ENCODE measurements at regions not wholly inside any gene's neighbourhood (a gene's known extent, or its start where the extent isn't known, plus 50 kb on each side); places are given as distances from the start of the nearest gene placed in this dataset.

DNA sequence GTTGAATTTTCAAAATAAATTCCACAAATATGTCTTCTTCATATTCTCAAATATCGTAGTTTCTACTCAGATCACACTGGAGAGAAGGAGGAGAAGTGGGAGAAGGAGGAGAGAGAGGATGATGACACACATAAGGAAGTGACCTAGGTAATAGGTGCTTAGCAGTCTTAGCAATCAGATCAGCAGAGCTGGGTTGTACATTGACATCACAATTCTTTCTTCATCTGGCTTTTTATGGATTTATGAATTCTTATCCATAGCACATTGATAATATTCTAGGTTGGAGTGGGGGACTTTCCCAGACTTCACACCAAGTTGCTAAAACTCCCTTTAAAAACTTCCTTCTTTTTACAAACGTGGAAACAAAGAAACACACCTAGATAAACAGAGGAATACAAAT is 86.9 kb downstream of the FGF9 start:
- Histone ChIP-seq H3K36me3 (ENCODE audit: insufficient read depth) (no peaks in the 10 kb centered on the region), H3K4me1 (ENCODE audit: insufficient read depth) (peaks cover 10% of the 10 kb centered on the region; the same call in 1 of the 2 replicates), H3K79me2 (replicated peaks; ENCODE audit: insufficient read depth) (no peaks in the 10 kb centered on the region), H3K27me3 (ENCODE audit: insufficient read depth) (no peaks in the 10 kb centered on the region), H3K4me2 (no peak overlapping the region), H4K20me1 (replicated peaks; ENCODE audit: insufficient read depth) (no peaks in the 10 kb centered on the region), H3K27ac (ENCODE audit: low read depth) (no peak overlapping the region), H3F3A (replicated peaks; ENCODE audit: low read depth) (0 out of 2 replicates have a peak, but pooled peaks cover 3% of the 10 kb centered on the region), H3K4me3 (no peak overlapping the region), H2AFZ (no peak overlapping the region), H3K9me2 (ENCODE audit: insufficient read depth) (no peaks in the 10 kb centered on the region)
- Mint-ChIP-seq H3K9me3 (no peaks in the 10 kb centered on the region), H3K27ac (no peak overlapping the region; the same call in 1 of the 2 replicates), H3K27me3 (ENCODE audit: insufficient read depth, low read depth, poor library complexity) (peaks cover 15% of the 10 kb centered on the region), H3K36me3 (ENCODE audit: low read depth) (no peaks in the 10 kb centered on the region), H3K4me1 (peaks cover 36% of the 10 kb centered on the region), H3K4me3 (no peak overlapping the region)
- DNase-seq (ENCODE audit: low spot score) (no peak), ATAC-seq (no peak)
- TF ChIP-seq EZH2 (IDR thresholded peaks at IDR 0.05; ENCODE audit: low read depth, unreplicated experiment) (no peak), POLR2AphosphoS5 (IDR thresholded peaks at IDR 0.05; ENCODE audit: low read depth) (no peak), ZNF114 (CRISPR knock-in tag; IDR thresholded peaks at IDR 0.05) (no peak), JUNB (IDR thresholded peaks at IDR 0.05; ENCODE audit: unreplicated experiment) (no peak), CREB1 (CRISPR knock-in tag; IDR thresholded peaks at IDR 0.05; ENCODE audit: low read depth) (no peak), NANOG (IDR thresholded peaks at IDR 0.05; ENCODE audit: borderline replicate concordance) (no peak), ZNF331 (CRISPR knock-in tag; IDR thresholded peaks at IDR 0.05; ENCODE audit: low read depth) (no peak), EZH2phosphoT487 (IDR thresholded peaks at IDR 0.05; ENCODE audit: unreplicated experiment) (no peak), STAT1 (IDR thresholded peaks at IDR 0.05; ENCODE audit: unreplicated experiment) (no peak)
- TF ChIP-seq, protein P1, sequence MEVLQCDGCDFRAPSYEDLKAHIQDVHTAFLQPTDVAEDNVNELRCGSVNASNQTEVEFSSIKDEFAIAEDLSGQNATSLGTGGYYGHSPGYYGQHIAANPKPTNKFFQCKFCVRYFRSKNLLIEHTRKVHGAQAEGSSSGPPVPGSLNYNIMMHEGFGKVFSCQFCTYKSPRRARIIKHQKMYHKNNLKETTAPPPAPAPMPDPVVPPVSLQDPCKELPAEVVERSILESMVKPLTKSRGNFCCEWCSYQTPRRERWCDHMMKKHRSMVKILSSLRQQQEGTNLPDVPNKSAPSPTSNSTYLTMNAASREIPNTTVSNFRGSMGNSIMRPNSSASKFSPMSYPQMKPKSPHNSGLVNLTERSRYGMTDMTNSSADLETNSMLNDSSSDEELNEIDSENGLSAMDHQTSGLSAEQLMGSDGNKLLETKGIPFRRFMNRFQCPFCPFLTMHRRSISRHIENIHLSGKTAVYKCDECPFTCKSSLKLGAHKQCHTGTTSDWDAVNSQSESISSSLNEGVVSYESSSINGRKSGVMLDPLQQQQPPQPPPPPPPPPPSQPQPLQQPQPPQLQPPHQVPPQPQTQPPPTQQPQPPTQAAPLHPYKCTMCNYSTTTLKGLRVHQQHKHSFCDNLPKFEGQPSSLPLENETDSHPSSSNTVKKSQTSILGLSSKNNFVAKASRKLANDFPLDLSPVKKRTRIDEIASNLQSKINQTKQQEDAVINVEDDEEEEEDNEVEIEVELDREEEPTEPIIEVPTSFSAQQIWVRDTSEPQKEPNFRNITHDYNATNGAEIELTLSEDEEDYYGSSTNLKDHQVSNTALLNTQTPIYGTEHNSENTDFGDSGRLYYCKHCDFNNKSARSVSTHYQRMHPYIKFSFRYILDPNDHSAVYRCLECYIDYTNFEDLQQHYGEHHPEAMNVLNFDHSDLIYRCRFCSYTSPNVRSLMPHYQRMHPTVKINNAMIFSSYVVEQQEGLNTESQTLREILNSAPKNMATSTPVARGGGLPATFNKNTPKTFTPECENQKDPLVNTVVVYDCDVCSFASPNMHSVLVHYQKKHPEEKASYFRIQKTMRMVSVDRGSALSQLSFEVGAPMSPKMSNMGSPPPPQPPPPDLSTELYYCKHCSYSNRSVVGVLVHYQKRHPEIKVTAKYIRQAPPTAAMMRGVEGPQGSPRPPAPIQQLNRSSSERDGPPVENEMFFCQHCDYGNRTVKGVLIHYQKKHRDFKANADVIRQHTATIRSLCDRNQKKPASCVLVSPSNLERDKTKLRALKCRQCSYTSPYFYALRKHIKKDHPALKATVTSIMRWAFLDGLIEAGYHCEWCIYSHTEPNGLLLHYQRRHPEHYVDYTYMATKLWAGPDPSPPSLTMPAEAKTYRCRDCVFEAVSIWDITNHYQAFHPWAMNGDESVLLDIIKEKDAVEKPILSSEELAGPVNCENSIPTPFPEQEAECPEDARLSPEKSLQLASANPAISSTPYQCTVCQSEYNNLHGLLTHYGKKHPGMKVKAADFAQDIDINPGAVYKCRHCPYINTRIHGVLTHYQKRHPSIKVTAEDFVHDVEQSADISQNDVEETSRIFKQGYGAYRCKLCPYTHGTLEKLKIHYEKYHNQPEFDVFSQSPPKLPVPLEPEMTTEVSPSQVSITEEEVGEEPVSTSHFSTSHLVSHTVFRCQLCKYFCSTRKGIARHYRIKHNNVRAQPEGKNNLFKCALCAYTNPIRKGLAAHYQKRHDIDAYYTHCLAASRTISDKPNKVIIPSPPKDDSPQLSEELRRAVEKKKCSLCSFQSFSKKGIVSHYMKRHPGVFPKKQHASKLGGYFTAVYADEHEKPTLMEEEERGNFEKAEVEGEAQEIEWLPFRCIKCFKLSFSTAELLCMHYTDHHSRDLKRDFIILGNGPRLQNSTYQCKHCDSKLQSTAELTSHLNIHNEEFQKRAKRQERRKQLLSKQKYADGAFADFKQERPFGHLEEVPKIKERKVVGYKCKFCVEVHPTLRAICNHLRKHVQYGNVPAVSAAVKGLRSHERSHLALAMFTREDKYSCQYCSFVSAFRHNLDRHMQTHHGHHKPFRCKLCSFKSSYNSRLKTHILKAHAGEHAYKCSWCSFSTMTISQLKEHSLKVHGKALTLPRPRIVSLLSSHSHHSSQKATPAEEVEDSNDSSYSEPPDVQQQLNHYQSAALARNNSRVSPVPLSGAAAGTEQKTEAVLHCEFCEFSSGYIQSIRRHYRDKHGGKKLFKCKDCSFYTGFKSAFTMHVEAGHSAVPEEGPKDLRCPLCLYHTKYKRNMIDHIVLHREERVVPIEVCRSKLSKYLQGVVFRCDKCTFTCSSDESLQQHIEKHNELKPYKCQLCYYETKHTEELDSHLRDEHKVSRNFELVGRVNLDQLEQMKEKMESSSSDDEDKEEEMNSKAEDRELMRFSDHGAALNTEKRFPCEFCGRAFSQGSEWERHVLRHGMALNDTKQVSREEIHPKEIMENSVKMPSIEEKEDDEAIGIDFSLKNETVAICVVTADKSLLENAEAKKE (CRISPR knock-in tag; IDR thresholded peaks at IDR 0.05) = no peak
- TF ChIP-seq, protein P2, sequence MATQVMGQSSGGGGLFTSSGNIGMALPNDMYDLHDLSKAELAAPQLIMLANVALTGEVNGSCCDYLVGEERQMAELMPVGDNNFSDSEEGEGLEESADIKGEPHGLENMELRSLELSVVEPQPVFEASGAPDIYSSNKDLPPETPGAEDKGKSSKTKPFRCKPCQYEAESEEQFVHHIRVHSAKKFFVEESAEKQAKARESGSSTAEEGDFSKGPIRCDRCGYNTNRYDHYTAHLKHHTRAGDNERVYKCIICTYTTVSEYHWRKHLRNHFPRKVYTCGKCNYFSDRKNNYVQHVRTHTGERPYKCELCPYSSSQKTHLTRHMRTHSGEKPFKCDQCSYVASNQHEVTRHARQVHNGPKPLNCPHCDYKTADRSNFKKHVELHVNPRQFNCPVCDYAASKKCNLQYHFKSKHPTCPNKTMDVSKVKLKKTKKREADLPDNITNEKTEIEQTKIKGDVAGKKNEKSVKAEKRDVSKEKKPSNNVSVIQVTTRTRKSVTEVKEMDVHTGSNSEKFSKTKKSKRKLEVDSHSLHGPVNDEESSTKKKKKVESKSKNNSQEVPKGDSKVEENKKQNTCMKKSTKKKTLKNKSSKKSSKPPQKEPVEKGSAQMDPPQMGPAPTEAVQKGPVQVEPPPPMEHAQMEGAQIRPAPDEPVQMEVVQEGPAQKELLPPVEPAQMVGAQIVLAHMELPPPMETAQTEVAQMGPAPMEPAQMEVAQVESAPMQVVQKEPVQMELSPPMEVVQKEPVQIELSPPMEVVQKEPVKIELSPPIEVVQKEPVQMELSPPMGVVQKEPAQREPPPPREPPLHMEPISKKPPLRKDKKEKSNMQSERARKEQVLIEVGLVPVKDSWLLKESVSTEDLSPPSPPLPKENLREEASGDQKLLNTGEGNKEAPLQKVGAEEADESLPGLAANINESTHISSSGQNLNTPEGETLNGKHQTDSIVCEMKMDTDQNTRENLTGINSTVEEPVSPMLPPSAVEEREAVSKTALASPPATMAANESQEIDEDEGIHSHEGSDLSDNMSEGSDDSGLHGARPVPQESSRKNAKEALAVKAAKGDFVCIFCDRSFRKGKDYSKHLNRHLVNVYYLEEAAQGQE (IDR thresholded peaks at IDR 0.05; ENCODE audit: unreplicated experiment) = no peak
- TF ChIP-seq, protein P3, sequence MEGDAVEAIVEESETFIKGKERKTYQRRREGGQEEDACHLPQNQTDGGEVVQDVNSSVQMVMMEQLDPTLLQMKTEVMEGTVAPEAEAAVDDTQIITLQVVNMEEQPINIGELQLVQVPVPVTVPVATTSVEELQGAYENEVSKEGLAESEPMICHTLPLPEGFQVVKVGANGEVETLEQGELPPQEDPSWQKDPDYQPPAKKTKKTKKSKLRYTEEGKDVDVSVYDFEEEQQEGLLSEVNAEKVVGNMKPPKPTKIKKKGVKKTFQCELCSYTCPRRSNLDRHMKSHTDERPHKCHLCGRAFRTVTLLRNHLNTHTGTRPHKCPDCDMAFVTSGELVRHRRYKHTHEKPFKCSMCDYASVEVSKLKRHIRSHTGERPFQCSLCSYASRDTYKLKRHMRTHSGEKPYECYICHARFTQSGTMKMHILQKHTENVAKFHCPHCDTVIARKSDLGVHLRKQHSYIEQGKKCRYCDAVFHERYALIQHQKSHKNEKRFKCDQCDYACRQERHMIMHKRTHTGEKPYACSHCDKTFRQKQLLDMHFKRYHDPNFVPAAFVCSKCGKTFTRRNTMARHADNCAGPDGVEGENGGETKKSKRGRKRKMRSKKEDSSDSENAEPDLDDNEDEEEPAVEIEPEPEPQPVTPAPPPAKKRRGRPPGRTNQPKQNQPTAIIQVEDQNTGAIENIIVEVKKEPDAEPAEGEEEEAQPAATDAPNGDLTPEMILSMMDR (conservative IDR thresholded peaks at IDR 0.05; ENCODE audit: low read depth in 2 of 2) = no peak
- TF ChIP-seq, protein P4, sequence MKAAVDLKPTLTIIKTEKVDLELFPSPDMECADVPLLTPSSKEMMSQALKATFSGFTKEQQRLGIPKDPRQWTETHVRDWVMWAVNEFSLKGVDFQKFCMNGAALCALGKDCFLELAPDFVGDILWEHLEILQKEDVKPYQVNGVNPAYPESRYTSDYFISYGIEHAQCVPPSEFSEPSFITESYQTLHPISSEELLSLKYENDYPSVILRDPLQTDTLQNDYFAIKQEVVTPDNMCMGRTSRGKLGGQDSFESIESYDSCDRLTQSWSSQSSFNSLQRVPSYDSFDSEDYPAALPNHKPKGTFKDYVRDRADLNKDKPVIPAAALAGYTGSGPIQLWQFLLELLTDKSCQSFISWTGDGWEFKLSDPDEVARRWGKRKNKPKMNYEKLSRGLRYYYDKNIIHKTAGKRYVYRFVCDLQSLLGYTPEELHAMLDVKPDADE (IDR thresholded peaks at IDR 0.05) = no peak

All from GM23338 (cell line).